D721Med (cell line): ENCODE measurements at regions not wholly inside any gene's neighbourhood (a gene's known extent, or its start where the extent isn't known, plus 50 kb on each side); places are given as distances from the start of the nearest gene placed in this dataset.

ENCODE experiments used
- DNase-seq: peaks from one replicate; pipeline ENCODE4 v3.0.0; 2011; ENCODE audit warnings: low spot score; ENCODE audit not compliant: insufficient read length
- FAIRE-seq: peaks from 2 replicates; lab custom pipeline; 2011; peaks lifted over from hg19 to GRCh38; lab: Jason Lieb, UNC
- CTCF ChIP-seq: IDR thresholded peaks from 2 replicates; pipeline ENCODE4 v1.5.1; 2012; ENCODE audit warnings: mild to moderate bottlenecking, control low read depth; ENCODE audit not compliant: insufficient read depth; ENCODE audit errors: missing control alignments

GRCh38 chr7:36098096-36098495 lies 55.0 kb upstream of the EEPD1 start:
- no peak for TF ChIP-seq CTCF
- DNase-seq (no peak), FAIRE-seq (no peak)

GRCh38 chr7:36100226-36100625 lies 52.8 kb upstream of the EEPD1 start:
- DNase-seq, result no peak
- no peak for FAIRE-seq

GRCh38 chr7:36100634-36101033 lies 52.4 kb upstream of the EEPD1 start:
- no peak for TF ChIP-seq CTCF
- FAIRE-seq (no peak), DNase-seq (no peak)

More at GRCh38 chr7:36100226-36100625, 52.8 kb upstream of the EEPD1 start:
- TF ChIP-seq CTCF, result no peak
